A549 (cell line): ENCODE measurements at regions not wholly inside any gene's neighbourhood (a gene's known extent, or its start where the extent isn't known, plus 50 kb on each side); places are given as distances from the start of the nearest gene placed in this dataset.
"Not testable (repeated sequence)": the region's sequence is repeated elsewhere in the genome, so short reads cannot be mapped to it uniquely, and the experiment has no call there.

Source experiments
- ATAC-seq, 2 experiments: fragments of 200-7000 bp in 1 of 2; fragments of >200 bp in 1 of 2; cut with Nextera tagmentation in 1 of 2; cut with Tn5 transposase in 1 of 2; 3 replicates each; pipeline versions ENCODE4 v1.8.0 to v1.9.1; 2018 to 2020; ENCODE audit warnings: mild to moderate bottlenecking in 1 of 2, moderate library complexity in 1 of 2
- CTCF ChIA-PET: fragments of 300-600 bp; sonication (Branson Sonifier 250); formaldehyde crosslinking; extraction: SDS; loops from one replicate; lab custom pipeline; 2021; ENCODE audit warnings: antibody characterized with exemption, inconsistent platforms; lab: Yijun Ruan, JAX
- POLR2A ChIA-PET: fragments of 350-600 bp; formaldehyde crosslinking; extraction: SDS; loops from one replicate; lab custom pipeline; 2021; ENCODE audit warnings: antibody characterized with exemption, inconsistent platforms; lab: Yijun Ruan, JAX
- DNase-seq, 2 experiments: peaks; one replicate each; pipeline versions ENCODE4 v3.0.0 to v3.0.0-alpha.2; 2011 to 2016; ENCODE audit warnings: low read depth in 1 of 2, low spot score in 1 of 2
- FAIRE-seq: peaks from 2 replicates; lab custom pipeline; 2011; peaks lifted over from hg19 to GRCh38; lab: Jason Lieb, UNC
- H3K27ac ChIP-seq, 2 experiments: fragments of >200 bp; sonication (Bioruptor Twin); formaldehyde crosslinking; 3 replicates each; pipeline ENCODE4 v1.5.1; 2016 to 2017
- H3K4me1 ChIP-seq: fragments of >200 bp; sonication (Bioruptor Twin); formaldehyde crosslinking; 3 replicates; pipeline ENCODE4 v1.6.1; 2016
- H3K4me2 ChIP-seq: fragments of >200 bp; sonication (Bioruptor Twin); formaldehyde crosslinking; 3 replicates; pipeline ENCODE4 v1.6.1; 2016
- H3K4me3 ChIP-seq: fragments of >200 bp; sonication (Bioruptor Twin); formaldehyde crosslinking; 3 replicates; pipeline ENCODE4 v1.5.1; 2016
- H3K9me3 ChIP-seq: fragments of >200 bp; sonication (Bioruptor Twin); formaldehyde crosslinking; 3 replicates; pipeline ENCODE4 v1.6.1; 2016
- CBX8 ChIP-seq: fragments of 200-600 bp; sonication (generic); IDR thresholded peaks from 2 replicates; pipeline ENCODE4 v1.6.1; 2016
- EHMT2 ChIP-seq: fragments of 200-600 bp; sonication (generic); IDR thresholded peaks from 2 replicates; pipeline ENCODE4 v1.6.1; 2016; ENCODE audit warnings: antibody characterized with exemption, low read depth, mild to moderate bottlenecking, moderate library complexity
- FOSB ChIP-seq: fragments of 250-450 bp; sonication (Bioruptor Pico); IDR thresholded peaks from 2 replicates; pipeline ENCODE4 v1.5.0; 2020; ENCODE audit warnings: mild to moderate bottlenecking, moderate library complexity
- HOXB13 ChIP-seq: fragments of 250-450 bp; sonication (Bioruptor Pico); IDR thresholded peaks from 2 replicates; pipeline ENCODE4 v1.5.0; 2020; ENCODE audit warnings: low read depth, mild to moderate bottlenecking, moderate library complexity
- HOXB5 ChIP-seq: fragments of 250-450 bp; sonication (Bioruptor Pico); IDR thresholded peaks from 2 replicates; pipeline ENCODE4 v1.5.0; 2020; ENCODE audit warnings: mild to moderate bottlenecking, moderate library complexity
- MAFK ChIP-seq: fragments of 450-650 bp; IDR thresholded peaks from 2 replicates; pipeline ENCODE4 v1.6.1; 2014; ENCODE audit not compliant: partially characterized antibody
- NR3C1 ChIP-seq: fragments of >200 bp; sonication (Bioruptor Twin); formaldehyde crosslinking; IDR thresholded peaks from 3 replicates; pipeline ENCODE4 v1.6.1; 2017
- TP53 ChIP-seq: fragments of 250-450 bp; sonication (Bioruptor Pico); IDR thresholded peaks from 2 replicates; pipeline ENCODE4 v1.5.0; 2021; ENCODE audit warnings: mild to moderate bottlenecking, moderate library complexity
- ZFP36 ChIP-seq: fragments of 450-650 bp; IDR thresholded peaks from 2 replicates; pipeline ENCODE4 v1.6.1; 2014; ENCODE audit warnings: borderline replicate concordance; ENCODE audit not compliant: partially characterized antibody
- ZSCAN20 ChIP-seq: fragments of 250-450 bp; sonication (Bioruptor Pico); IDR thresholded peaks from 2 replicates; pipeline ENCODE4 v1.8.0; 2022; ENCODE audit warnings: mild to moderate bottlenecking, moderate library complexity
- WGBS: methylation state at CpG from one replicate; pipeline ENCODE4 v1.1.6; 2017; ENCODE audit errors: missing lambda C conversion rate; 5-methylcytosine and 5-hydroxymethylcytosine counted together
- TF ChIP-seq, protein P1 (sequence below): fragments of 450-650 bp; IDR thresholded peaks from 2 replicates; pipeline ENCODE4 v1.6.1; 2014; ENCODE audit warnings: antibody characterized with exemption
- TF ChIP-seq, protein P2 (sequence below): fragments of 150-350 bp; IDR thresholded peaks from 2 replicates; pipeline ENCODE4 v1.6.1; 2014; ENCODE audit warnings: low read depth, mild to moderate bottlenecking, low read length
- TF ChIP-seq, protein P3 (sequence below): fragments of >200 bp; sonication (Bioruptor Twin); formaldehyde crosslinking; IDR thresholded peaks from 2 replicates; pipeline ENCODE4 v1.6.1; 2016
- TF ChIP-seq, protein P4 (sequence below): fragments of 250-450 bp; sonication (Bioruptor Pico); IDR thresholded peaks from 2 replicates; pipeline ENCODE4 v1.5.0; 2021; ENCODE audit warnings: mild to moderate bottlenecking, moderate library complexity, borderline replicate concordance

DNA sequence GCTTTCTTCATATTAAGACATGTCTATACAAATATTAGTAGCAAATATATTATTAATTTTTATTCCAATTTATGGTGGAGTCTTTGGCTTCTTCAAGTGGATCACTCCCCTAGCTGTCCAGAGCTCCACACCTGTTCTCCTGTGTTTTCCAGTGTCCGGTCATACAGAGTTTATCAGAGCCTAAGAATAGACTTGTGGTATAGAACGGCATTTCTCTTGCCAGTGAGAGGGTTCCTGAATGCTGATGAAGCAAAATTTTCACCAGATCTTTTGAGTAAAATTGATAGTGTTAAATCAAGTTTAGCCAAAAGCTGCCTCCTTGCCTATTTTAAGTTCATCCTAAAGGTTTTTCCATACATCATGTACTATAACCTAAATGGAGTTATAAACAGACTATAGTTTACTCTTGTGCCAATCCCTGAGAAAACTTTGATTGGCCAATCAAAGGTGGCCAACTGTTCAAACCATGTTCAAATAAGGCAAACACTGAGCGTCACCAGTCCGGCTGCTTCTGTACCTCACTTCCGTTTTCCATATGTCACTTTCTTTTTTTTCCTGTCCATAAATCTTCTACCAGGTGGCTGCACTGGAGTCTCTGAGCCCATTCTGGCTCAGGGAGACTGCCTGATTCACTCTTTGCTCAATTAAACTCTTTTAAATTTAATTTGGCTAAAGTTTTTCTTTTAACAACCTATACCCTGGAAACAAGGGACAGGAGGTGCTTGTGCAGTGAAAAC, 422.7 kb upstream of the FRG2C start:
- DNase-seq, CTCF ChIA-PET, H3K4me1 ChIP-seq, POLR2A ChIA-PET, H3K9me3 ChIP-seq, FAIRE-seq, H3K27ac ChIP-seq, ATAC-seq, H3K4me3 ChIP-seq, H3K4me2 ChIP-seq: not testable (repeated sequence)
- TF ChIP-seq MAFK: peak; percentile 68
- 19% methylated on average over 5 of the region's 5 CpGs for whole genome bisulfite sequencing

DNA sequence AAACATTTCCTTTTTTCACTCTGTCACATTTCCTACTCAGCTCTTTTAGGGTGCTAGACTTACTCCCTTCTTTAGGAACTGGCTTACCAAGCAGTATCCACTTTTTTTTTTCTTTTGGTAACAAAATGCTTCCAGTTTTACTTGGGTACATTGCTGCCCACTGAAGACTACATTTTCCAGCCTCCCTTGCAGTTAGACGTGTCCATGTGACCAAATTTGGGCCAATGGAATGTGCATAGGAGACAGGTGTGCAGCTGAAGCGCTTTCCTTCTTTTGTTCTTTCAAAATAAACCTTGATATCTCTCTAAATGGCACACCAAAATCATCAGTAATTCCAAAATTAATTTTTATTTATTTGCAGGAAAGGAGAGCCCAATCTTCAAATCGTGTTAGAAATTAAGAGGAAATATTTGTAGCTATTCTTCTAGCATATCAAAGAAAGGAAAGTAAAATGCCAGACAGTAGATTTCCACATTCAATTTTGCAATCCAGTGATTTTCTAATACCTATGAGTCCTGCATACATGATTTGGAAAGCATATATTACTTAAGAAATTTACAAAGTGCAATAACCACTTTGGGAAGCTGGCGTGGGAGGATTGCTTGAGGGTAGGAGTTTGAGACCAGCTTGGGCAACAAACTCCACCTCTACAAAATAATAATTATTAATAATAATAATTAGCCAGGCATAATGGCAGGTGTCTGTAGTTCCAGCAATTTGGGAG, 422.0 kb upstream of the FRG2C start:
- Histone ChIP-seq H3K9me3 (no peaks in the 10 kb centered on the region), H3K27ac (no peak overlapping the region), H3K4me3 (no peak overlapping the region), H3K4me1 (no peaks in the 10 kb centered on the region), H3K4me2 (no peak overlapping the region)
- FAIRE-seq: no peak
- no peak for DNase-seq
- ChIA-PET POLR2A (no interaction called here), CTCF (no interaction called here)
- ATAC-seq: no peak
- WGBS: 2% methylated on average over 4 of the region's 4 CpGs
- TF ChIP-seq ZFP36: no peak

DNA sequence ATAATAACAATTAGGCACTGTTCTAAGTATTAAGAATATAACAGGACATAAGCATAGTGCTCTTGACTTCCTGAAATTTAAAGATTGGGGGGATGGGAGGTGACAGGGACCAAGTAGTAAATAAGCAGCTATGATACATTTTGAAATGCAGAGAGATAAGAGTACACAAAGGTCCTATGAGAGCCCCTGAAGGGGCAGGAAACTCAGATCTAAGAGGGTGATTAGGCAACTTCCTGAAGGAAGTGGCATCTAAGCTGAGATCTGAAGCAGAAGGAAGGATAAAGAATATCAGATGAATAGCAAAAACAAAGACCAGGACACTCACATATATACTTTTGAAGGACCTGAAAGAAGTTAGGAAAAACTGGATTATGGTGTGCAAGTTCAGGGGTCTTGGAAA, 415.2 kb upstream of the FRG2C start:
- DNase-seq (no peak), ATAC-seq (no peak), FAIRE-seq (no peak)
- ChIA-PET CTCF (interaction anchor here (2.1 kb wide), 1 partner anchor 10 kb away, joined by 5 read pairs; no protein-coding TSS in a partner anchor), POLR2A (no interaction called here)
- TF ChIP-seq TP53 (no peak), FOSB (no peak), NR3C1 (no peak), EHMT2 (no peak), HOXB5 (CRISPR knock-in tag) (no peak), CBX8 (no peak), HOXB13 (no peak), ZSCAN20 (CRISPR knock-in tag) (no peak)
- TF ChIP-seq, protein P1, sequence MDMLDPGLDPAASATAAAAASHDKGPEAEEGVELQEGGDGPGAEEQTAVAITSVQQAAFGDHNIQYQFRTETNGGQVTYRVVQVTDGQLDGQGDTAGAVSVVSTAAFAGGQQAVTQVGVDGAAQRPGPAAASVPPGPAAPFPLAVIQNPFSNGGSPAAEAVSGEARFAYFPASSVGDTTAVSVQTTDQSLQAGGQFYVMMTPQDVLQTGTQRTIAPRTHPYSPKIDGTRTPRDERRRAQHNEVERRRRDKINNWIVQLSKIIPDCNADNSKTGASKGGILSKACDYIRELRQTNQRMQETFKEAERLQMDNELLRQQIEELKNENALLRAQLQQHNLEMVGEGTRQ: no peak
- TF ChIP-seq, protein P2, sequence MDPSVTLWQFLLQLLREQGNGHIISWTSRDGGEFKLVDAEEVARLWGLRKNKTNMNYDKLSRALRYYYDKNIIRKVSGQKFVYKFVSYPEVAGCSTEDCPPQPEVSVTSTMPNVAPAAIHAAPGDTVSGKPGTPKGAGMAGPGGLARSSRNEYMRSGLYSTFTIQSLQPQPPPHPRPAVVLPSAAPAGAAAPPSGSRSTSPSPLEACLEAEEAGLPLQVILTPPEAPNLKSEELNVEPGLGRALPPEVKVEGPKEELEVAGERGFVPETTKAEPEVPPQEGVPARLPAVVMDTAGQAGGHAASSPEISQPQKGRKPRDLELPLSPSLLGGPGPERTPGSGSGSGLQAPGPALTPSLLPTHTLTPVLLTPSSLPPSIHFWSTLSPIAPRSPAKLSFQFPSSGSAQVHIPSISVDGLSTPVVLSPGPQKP: no peak
- TF ChIP-seq, protein P3, sequence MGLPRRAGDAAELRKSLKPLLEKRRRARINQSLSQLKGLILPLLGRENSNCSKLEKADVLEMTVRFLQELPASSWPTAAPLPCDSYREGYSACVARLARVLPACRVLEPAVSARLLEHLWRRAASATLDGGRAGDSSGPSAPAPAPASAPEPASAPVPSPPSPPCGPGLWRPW: no peak
- H3K4me3 ChIP-seq: no peak overlapping the region
- H3K4me2 ChIP-seq: no peak overlapping the region
- no peaks in the 10 kb centered on the region for H3K4me1 ChIP-seq
- H3K27ac ChIP-seq: no peak overlapping the region
- H3K9me3 ChIP-seq: no peaks in the 10 kb centered on the region

DNA sequence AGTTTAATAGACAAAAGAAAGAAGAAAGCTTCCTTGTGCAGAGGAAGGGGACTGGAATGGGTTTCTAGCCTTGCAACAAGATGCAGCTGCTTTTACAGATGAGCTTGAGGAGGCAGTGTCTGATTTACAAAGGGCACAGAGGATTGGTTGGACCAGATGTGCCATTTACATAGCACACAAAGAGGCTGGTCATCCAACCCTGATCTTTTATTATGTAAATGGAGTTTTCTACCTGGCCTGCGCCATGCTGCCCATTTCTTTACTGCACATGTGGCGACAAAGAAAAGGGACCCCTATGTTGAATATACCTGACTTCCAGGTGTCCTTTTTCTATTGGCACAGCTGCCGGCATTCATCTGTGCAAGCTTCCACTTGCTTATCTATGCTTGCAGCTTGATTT, 409.4 kb upstream of the FRG2C start:
- no peak for FAIRE-seq
- ChIA-PET CTCF (interaction anchor here (1.0 to 1.2 kb wide), 2 partner anchors 175 to 325 kb away, joined by 3 read pairs; no protein-coding TSS in a partner anchor), POLR2A (no interaction called here)
- WGBS: 16% methylated on average over 3 of the region's 3 CpGs
- H3K4me2 ChIP-seq: no peak overlapping the region
- ATAC-seq: no peak
- TF ChIP-seq, protein P4, sequence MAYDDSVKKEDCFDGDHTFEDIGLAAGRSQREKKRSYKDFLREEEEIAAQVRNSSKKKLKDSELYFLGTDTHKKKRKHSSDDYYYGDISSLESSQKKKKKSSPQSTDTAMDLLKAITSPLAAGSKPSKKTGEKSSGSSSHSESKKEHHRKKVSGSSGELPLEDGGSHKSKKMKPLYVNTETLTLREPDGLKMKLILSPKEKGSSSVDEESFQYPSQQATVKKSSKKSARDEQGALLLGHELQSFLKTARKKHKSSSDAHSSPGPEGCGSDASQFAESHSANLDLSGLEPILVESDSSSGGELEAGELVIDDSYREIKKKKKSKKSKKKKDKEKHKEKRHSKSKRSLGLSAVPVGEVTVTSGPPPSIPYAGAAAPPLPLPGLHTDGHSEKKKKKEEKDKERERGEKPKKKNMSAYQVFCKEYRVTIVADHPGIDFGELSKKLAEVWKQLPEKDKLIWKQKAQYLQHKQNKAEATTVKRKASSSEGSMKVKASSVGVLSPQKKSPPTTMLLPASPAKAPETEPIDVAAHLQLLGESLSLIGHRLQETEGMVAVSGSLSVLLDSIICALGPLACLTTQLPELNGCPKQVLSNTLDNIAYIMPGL (CRISPR knock-in tag): no peak
- TF ChIP-seq, all 56 proteins: peak for 0
- no peak overlapping the region for H3K27ac ChIP-seq
- H3K9me3 ChIP-seq: no peaks in the 10 kb centered on the region
- H3K4me3 ChIP-seq: no peak overlapping the region
- H3K4me1 ChIP-seq: no peaks in the 10 kb centered on the region
- no peak for DNase-seq
